Common myeloid progenitor, CD34-positive (primary cell): ENCODE measurements at regions not wholly inside any gene's neighbourhood (a gene's known extent, or its start where the extent isn't known, plus 50 kb on each side); places are given as distances from the start of the nearest gene placed in this dataset.

ENCODE experiments used
- CTCF ChIA-PET: fragments of 350-600 bp; sonication (Branson Sonifier 250); formaldehyde crosslinking; loops from one replicate; lab custom pipeline; 2021; ENCODE audit warnings: antibody characterized with exemption; lab: Charles Lee
- POLR2A ChIA-PET: fragments of 350-600 bp; sonication (Branson Sonifier 250); formaldehyde crosslinking; loops from one replicate; lab custom pipeline; 2021; ENCODE audit warnings: antibody characterized with exemption; lab: Charles Lee
- DNase-seq, 3 donors: peaks; one replicate each; pipeline versions ENCODE4 v3.0.0 to v3.0.0-alpha.2; 2013
- H3K27ac ChIP-seq, 2 experiments: 1 replicate in 1 of 2; 2 replicates in 1 of 2; pipeline ENCODE4 v1.7.0; 2013; ENCODE audit warnings: inconsistent platforms in 2 of 2, low read length in 2 of 2, mild to moderate bottlenecking in 2 of 2, low read depth in 1 of 2, moderate library complexity in 1 of 2; ENCODE audit not compliant: severe bottlenecking in 2 of 2, insufficient read depth in 1 of 2, poor library complexity in 1 of 2
- H3K27me3 ChIP-seq, 5 experiments: replicated peaks in 2 of 5; 1 replicate in 3 of 5; 2 replicates in 2 of 5; pipeline versions ENCODE4 v1.6.1 to v1.7.0; 2013; ENCODE audit warnings: low read length in 4 of 5, mild to moderate bottlenecking in 2 of 5, moderate library complexity in 2 of 5, inconsistent platforms in 1 of 5; ENCODE audit not compliant: insufficient read depth in 5 of 5, control insufficient read depth in 4 of 5
- H3K36me3 ChIP-seq, 4 experiments: 1 replicate in 2 of 4; 2 replicates in 2 of 4; pipeline versions ENCODE4 v1.6.1 to v1.7.0; 2013; ENCODE audit warnings: low read length in 3 of 4, control low read depth in 1 of 4, mild to moderate bottlenecking in 1 of 4; ENCODE audit not compliant: control insufficient read depth in 4 of 4, insufficient read depth in 4 of 4
- H3K4me1 ChIP-seq, 4 experiments: 1 replicate in 3 of 4; 2 replicates in 1 of 4; pipeline versions ENCODE4 v1.6.1 to v1.7.1; 2013; ENCODE audit warnings: low read length in 3 of 4, mild to moderate bottlenecking in 3 of 4, control low read depth in 1 of 4, inconsistent platforms in 1 of 4, moderate library complexity in 1 of 4; ENCODE audit not compliant: control insufficient read depth in 4 of 4, insufficient read depth in 4 of 4; ENCODE audit errors: control extremely low read depth in 1 of 4
- H3K4me3 ChIP-seq, 7 experiments: 1 replicate in 4 of 7; 2 replicates in 3 of 7; pipeline versions ENCODE4 v1.5.1 to v1.7.0; 2013; ENCODE audit warnings: mild to moderate bottlenecking in 7 of 7, low read length in 6 of 7, moderate library complexity in 6 of 7, inconsistent platforms in 2 of 7, low read depth in 2 of 7, control low read depth in 1 of 7; ENCODE audit not compliant: insufficient read depth in 4 of 7, control insufficient read depth in 1 of 7; ENCODE audit errors: extremely low read depth in 1 of 7
- H3K9me3 ChIP-seq, 5 experiments: 1 replicate in 4 of 5; 2 replicates in 1 of 5; pipeline versions ENCODE4 v1.6.1 to v1.7.1; 2013; ENCODE audit warnings: low read length in 4 of 5, mild to moderate bottlenecking in 2 of 5, inconsistent platforms in 1 of 5, low read depth in 1 of 5, moderate library complexity in 1 of 5; ENCODE audit not compliant: control insufficient read depth in 4 of 5, insufficient read depth in 2 of 5; ENCODE audit errors: control extremely low read depth in 1 of 5
- WGBS: methylation state at CpG from one replicate; pipeline ENCODE4 v1.1.5; 2013; ENCODE audit not compliant: insufficient coverage; 5-methylcytosine and 5-hydroxymethylcytosine counted together

DNA sequence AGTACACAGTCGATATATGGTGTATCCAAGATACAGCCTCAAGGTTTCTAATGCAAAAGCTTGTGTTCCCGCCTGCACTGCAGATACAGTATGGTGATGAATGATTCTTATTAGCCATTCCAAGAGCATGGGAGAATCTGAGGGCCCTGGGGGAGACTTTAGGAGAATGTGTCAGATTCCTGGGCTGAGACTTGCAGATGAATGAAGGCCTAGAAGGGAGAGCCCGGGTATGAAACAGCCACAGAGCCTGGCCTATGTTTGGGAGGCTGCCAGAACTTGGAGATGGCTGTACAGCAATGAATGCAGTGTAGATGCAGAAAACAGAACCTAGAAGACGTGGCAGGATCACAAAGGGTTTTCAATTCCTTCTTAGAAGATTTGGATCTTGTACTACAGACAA, 510.7 kb downstream of the HAPSTR1 start:
- H3K36me3 ChIP-seq = no peaks in the 10 kb centered on the region
- H3K27ac ChIP-seq = no peak overlapping the region
- H3K4me1 ChIP-seq = no peaks in the 10 kb centered on the region
- no peaks in the 10 kb centered on the region for H3K9me3 ChIP-seq
- ChIA-PET POLR2A (no interaction called here), CTCF (no interaction called here)
- H3K27me3 ChIP-seq = peaks cover 0 to 2% (median 0%) of the 10 kb centered on the region in 5 experiments
- DNase-seq = no peak
- H3K4me3 ChIP-seq = no peak overlapping the region
- 93% methylated on average over 3 of the region's 4 CpGs for WGBS

DNA sequence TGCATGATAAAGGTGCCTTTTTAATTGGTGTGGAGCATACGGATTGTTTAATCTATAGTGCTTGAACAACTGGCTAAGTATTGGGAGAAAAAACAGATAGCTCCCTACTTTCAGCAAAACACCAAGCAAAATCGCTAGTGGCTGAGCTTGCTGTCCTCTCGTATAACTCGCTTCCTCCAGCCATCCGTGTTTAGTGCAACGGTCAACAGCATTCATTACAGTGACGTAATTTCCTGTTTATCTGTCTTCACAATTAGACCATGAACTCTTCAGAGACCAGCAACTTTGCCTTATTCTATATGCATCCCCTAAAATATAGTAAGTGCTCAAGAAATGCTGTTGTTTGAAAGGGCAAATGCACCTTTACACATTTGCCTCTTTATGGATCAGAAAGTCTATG, 511.9 kb downstream of the HAPSTR1 start:
- no peaks in the 10 kb centered on the region for H3K9me3 ChIP-seq
- POLR2A ChIA-PET = no interaction called here

DNA sequence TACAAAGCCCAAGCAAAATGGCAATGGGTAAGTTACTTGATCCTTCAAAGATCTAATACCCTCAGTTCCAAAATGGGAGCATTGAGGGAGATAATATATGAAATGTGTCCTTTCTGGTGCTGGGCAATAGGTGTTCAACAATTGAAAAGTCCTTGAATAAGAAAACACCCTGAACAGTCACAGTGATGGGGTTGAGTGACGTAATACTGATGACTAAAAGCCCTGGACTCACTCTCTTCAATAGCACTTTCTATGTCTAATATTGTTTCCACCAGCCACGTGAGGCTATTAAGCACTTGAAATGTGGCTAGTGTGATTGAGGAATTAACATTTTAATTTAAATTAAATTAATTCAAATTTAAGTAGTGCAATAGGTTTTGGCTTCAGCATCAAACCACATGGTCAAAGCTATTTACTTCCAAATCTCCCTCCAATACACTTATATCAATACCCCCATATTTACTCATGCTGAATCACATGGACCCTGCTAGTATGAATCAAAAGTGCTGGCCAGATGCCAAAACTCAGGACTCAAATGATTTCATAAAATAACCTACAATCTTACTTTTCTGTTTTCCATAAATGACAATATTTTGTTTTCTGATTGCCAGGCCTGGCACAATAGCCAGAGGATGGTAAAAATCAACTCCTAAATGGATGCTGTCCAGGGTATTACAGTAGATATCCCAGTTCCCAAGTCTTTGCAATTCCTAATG, 516.2 kb downstream of the HAPSTR1 start:
- H3K27me3 ChIP-seq = peaks cover 0 to 2% (median 0%) of the 10 kb centered on the region in 5 experiments
- no peak overlapping the region for H3K27ac ChIP-seq
- no peaks in the 10 kb centered on the region for H3K9me3 ChIP-seq
- no CpG with 5 or more reads among the region's 2 CpGs for WGBS
- H3K4me3 ChIP-seq = no peak overlapping the region
- DNase-seq = no peak
- ChIA-PET POLR2A (no interaction called here), CTCF (no interaction called here)
- no peaks in the 10 kb centered on the region for H3K4me1 ChIP-seq
- no peaks in the 10 kb centered on the region for H3K36me3 ChIP-seq

More for the DNA sequence above, 511.9 kb downstream of the HAPSTR1 start:
- Histone ChIP-seq H3K4me1 (no peaks in the 10 kb centered on the region), H3K4me3 (no peak overlapping the region), H3K36me3 (no peaks in the 10 kb centered on the region), H3K27me3 (peaks cover 0 to 2% (median 0%) of the 10 kb centered on the region in 5 experiments), H3K27ac (no peak overlapping the region)
- 79% methylated on average over 5 of the region's 7 CpGs for WGBS
- DNase-seq = no peak
- CTCF ChIA-PET = no interaction called here

DNA sequence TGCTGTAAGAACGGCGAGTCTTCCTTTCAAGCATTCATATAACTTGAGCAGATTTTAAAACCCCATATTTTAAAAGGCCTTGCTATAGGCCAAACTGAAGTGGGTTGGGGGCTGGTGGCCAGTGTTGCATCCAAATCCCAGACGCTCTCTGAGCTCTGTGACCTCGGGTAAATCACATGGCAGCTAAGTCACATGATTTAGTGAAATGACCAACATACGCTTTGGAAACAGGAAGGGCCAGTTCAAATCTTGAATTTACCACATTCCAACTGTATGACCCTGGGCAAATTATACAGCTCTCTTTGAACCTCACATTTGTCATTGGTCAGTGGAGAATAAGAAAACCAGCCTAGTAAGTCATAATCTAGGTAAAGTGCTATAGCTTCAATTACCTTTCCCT, 519.3 kb downstream of the HAPSTR1 start:
- ChIA-PET CTCF (no interaction called here), POLR2A (no interaction called here)
- Histone ChIP-seq H3K4me3 (no peak overlapping the region), H3K4me1 (no peaks in the 10 kb centered on the region), H3K27ac (no peak overlapping the region), H3K36me3 (no peaks in the 10 kb centered on the region), H3K27me3 (peaks cover 0 to 2% (median 0%) of the 10 kb centered on the region in 5 experiments), H3K9me3 (no peaks in the 10 kb centered on the region)
- 86% methylated on average over 3 of the region's 5 CpGs for WGBS
- no peak for DNase-seq

DNA sequence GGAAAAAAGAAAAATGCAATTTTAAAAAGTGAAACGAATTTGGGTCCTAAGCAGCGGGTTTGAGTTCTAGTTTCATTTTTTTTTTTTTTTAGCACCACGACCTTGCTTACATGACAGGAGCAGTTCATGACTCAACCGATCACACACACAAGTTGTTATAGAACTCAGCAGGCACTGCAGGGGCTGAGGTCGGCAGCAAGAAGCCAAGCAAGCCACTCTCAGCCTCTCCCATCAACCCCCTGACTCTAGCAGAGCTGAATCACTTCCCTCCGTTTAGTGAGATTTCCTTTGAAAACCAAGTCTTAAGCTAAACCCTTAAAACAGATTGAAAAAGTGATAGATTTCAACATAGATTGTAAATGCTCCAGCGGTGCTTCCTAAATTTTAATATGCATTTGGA, 520.8 kb downstream of the HAPSTR1 start:
- Histone ChIP-seq H3K36me3 (no peaks in the 10 kb centered on the region), H3K27me3 (peaks cover 0 to 2% (median 0%) of the 10 kb centered on the region in 5 experiments), H3K27ac (no peak overlapping the region), H3K4me3 (no peak overlapping the region), H3K9me3 (no peaks in the 10 kb centered on the region), H3K4me1 (no peaks in the 10 kb centered on the region)
- 14% methylated on average over 3 of the region's 7 CpGs for WGBS
- ChIA-PET POLR2A (no interaction called here), CTCF (no interaction called here)
- DNase-seq = no peak

DNA sequence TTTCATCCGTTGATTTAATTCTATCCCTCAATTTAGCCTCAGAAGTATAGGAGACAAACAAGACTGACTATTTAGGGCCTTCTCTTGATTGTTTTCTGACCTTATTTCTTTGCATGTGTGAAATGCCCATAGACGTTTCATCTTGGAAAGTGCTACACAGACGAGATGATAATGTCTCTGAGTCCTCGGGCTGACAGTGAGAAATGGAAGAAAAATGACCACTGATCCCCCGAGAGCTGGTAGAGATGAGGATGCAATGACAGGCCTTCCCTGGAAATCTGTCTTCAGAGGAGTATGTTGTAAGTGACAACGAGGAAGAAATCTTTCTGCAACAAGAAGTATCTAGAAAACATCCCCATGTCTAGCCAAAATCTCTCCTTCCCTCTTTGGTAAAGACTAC, 522.9 kb downstream of the HAPSTR1 start:
- CTCF ChIA-PET = no interaction called here
- POLR2A ChIA-PET = no interaction called here
- WGBS = 82% methylated on average over 2 of the region's 6 CpGs

DNA sequence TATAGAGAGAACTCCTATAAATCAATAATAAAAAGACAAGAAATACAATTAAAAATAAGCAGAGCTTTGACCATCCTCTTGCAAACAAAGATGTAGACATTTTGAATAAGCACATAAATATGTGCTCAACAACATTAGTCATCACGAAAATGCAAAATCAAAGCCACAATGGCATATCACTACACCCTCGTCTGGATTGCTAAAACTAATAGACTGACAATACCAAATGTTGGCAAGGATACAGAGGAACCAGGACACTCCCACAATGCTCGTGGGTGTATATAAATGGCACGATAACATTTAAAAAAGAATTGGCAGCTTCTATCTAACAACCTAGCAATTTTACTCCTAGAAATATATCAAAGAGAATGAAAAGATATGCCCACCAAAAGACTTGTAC, 530.8 kb downstream of the HAPSTR1 start:
- CTCF ChIA-PET = no interaction called here

More for the DNA sequence above, 522.9 kb downstream of the HAPSTR1 start:
- H3K27me3 ChIP-seq = peaks cover 0 to 2% (median 0%) of the 10 kb centered on the region in 5 experiments
- peaks cover 0 to 1% (median 0%) of the 10 kb centered on the region in 5 experiments for H3K9me3 ChIP-seq
- DNase-seq = no peak
- H3K27ac ChIP-seq = no peak overlapping the region
- no peaks in the 10 kb centered on the region for H3K4me1 ChIP-seq
- no peaks in the 10 kb centered on the region for H3K36me3 ChIP-seq
- H3K4me3 ChIP-seq = no peak overlapping the region

More for the DNA sequence above, 530.8 kb downstream of the HAPSTR1 start:
- Histone ChIP-seq H3K36me3 (no peaks in the 10 kb centered on the region), H3K27ac (no peak overlapping the region), H3K9me3 (peaks cover 0 to 1% (median 0%) of the 10 kb centered on the region in 5 experiments), H3K27me3 (no peaks in the 10 kb centered on the region), H3K4me3 (no peak overlapping the region), H3K4me1 (no peaks in the 10 kb centered on the region)
- 83% methylated on average over 1 of the region's 4 CpGs for WGBS
- POLR2A ChIA-PET = no interaction called here
- DNase-seq = no peak
